ENCODE measurements at regions not wholly inside any gene's neighbourhood (a gene's known extent, or its start where the extent isn't known, plus 50 kb on each side); places are given as distances from the start of the nearest gene placed in this dataset.

- ATAC-seq (no peak), DNase-seq (ENCODE audit: low spot score in 2 of 2) (no peak)
- H3K9me3 Mint-ChIP-seq, result no peaks in the 10 kb centered on the region
- H3K36me3 Mint-ChIP-seq, result no peaks in the 10 kb centered on the region
- no peak overlapping the region for H3K27ac Mint-ChIP-seq
Observed at GRCh38 chr10:57988964-57989363, 278.7 kb downstream of the IPMK start.

- H3K9me3 Mint-ChIP-seq, result no peaks in the 10 kb centered on the region
- ATAC-seq (no peak), DNase-seq (ENCODE audit: low spot score in 2 of 2) (no peak)
- H3K27ac Mint-ChIP-seq, result no peak overlapping the region
- no peaks in the 10 kb centered on the region for H3K36me3 Mint-ChIP-seq
Observed at GRCh38 chr10:57987055-57987721, 280.5 kb downstream of the IPMK start.

GRCh38 chr10:57986422-57986821 lies 281.3 kb downstream of the IPMK start:
- Mint-ChIP-seq H3K27ac (no peak overlapping the region), H3K9me3 (peaks cover 0 to 5% of the 10 kb centered on the region in 2 donors), H3K36me3 (no peaks in the 10 kb centered on the region)
- no peak for DNase-seq (ENCODE audit: low spot score in 2 of 2)
- ATAC-seq, result no peak

- DNase-seq (ENCODE audit: low spot score in 2 of 2) (no peak), ATAC-seq (no peak)
- Mint-ChIP-seq H3K9me3 (peaks cover 3 to 13% of the 10 kb centered on the region in 2 donors), H3K36me3 (no peaks in the 10 kb centered on the region), H3K27ac (no peak overlapping the region)
Observed at GRCh38 chr10:57983281-57983791, 284.4 kb downstream of the IPMK start.

GRCh38 chr10:57982091-57982490 lies 285.6 kb downstream of the IPMK start:
- DNase-seq (ENCODE audit: low spot score in 2 of 2) (no peak), ATAC-seq (no peak)
- H3K27ac Mint-ChIP-seq, result no peak overlapping the region
- H3K9me3 Mint-ChIP-seq, result peaks cover 3 to 13% of the 10 kb centered on the region in 2 donors
- no peaks in the 10 kb centered on the region for H3K36me3 Mint-ChIP-seq

GRCh38 chr10:57979956-57980355 lies 287.7 kb downstream of the IPMK start:
- peaks cover 7 to 17% of the 10 kb centered on the region in 2 donors for H3K9me3 Mint-ChIP-seq
- DNase-seq (ENCODE audit: low spot score in 2 of 2) (no peak), ATAC-seq (no peak)
- no peak overlapping the region for H3K27ac Mint-ChIP-seq
- H3K36me3 Mint-ChIP-seq, result peaks cover 0 to 4% of the 10 kb centered on the region in 2 donors

- peaks cover 7 to 17% of the 10 kb centered on the region in 2 donors for H3K9me3 Mint-ChIP-seq
- H3K36me3 Mint-ChIP-seq, result peaks cover 0 to 4% of the 10 kb centered on the region in 2 donors
- H3K27ac Mint-ChIP-seq, result no peak overlapping the region
- DNase-seq (ENCODE audit: low spot score in 2 of 2) (no peak), ATAC-seq (no peak)
Observed at GRCh38 chr10:57979491-57979890, 288.2 kb downstream of the IPMK start.

- ATAC-seq (no peak), DNase-seq (ENCODE audit: low spot score in 2 of 2) (no peak)
- H3K36me3 Mint-ChIP-seq, result peaks cover 0 to 4% of the 10 kb centered on the region in 2 donors
Observed at GRCh38 chr10:57977262-57977661, 290.4 kb downstream of the IPMK start.

GRCh38 chr10:57973451-57973850 lies 294.2 kb downstream of the IPMK start:
- Mint-ChIP-seq H3K9me3 (peaks cover 4 to 5% of the 10 kb centered on the region in 2 donors), H3K27ac (no peak overlapping the region), H3K36me3 (peaks cover 0 to 4% of the 10 kb centered on the region in 2 donors)
- DNase-seq (ENCODE audit: low spot score in 2 of 2), result no peak
- ATAC-seq, result no peak

More at GRCh38 chr10:57977262-57977661, 290.4 kb downstream of the IPMK start:
- Mint-ChIP-seq H3K27ac (no peak overlapping the region), H3K9me3 (peaks cover 7 to 17% of the 10 kb centered on the region in 2 donors)

- Mint-ChIP-seq H3K9me3 (peaks cover 3 to 4% of the 10 kb centered on the region in 2 donors), H3K36me3 (peaks cover 0 to 4% of the 10 kb centered on the region in 2 donors), H3K27ac (no peak overlapping the region)
- DNase-seq (ENCODE audit: low spot score in 2 of 2) (no peak), ATAC-seq (no peak)
Observed at GRCh38 chr10:57972783-57973182, 294.9 kb downstream of the IPMK start.

- DNase-seq (ENCODE audit: low spot score in 2 of 2) (no peak), ATAC-seq (no peak)
- H3K27ac Mint-ChIP-seq, result no peak overlapping the region
- no peaks in the 10 kb centered on the region for H3K36me3 Mint-ChIP-seq
- peaks cover 5 to 6% of the 10 kb centered on the region in 2 donors for H3K9me3 Mint-ChIP-seq
Observed at GRCh38 chr10:57968328-57969016, 299.2 kb downstream of the IPMK start.

- peaks cover 5 to 6% of the 10 kb centered on the region in 2 donors for H3K9me3 Mint-ChIP-seq
- ATAC-seq (no peak), DNase-seq (ENCODE audit: low spot score in 2 of 2) (no peak)
- no peak overlapping the region for H3K27ac Mint-ChIP-seq
- no peaks in the 10 kb centered on the region for H3K36me3 Mint-ChIP-seq
Observed at GRCh38 chr10:57964351-57964750, 303.3 kb downstream of the IPMK start.

GRCh38 chr10:57963546-57963945 lies 304.1 kb downstream of the IPMK start:
- no peaks in the 10 kb centered on the region for H3K36me3 Mint-ChIP-seq
- DNase-seq (ENCODE audit: low spot score in 2 of 2) (no peak), ATAC-seq (no peak)
- peaks cover 5 to 6% of the 10 kb centered on the region in 2 donors for H3K9me3 Mint-ChIP-seq
- H3K27ac Mint-ChIP-seq, result no peak overlapping the region

- no peaks in the 10 kb centered on the region for H3K36me3 Mint-ChIP-seq
- peaks cover 5 to 6% of the 10 kb centered on the region in 2 donors for H3K9me3 Mint-ChIP-seq
- no peak overlapping the region for H3K27ac Mint-ChIP-seq
- ATAC-seq (no peak), DNase-seq (ENCODE audit: low spot score in 2 of 2) (no peak)
Observed at GRCh38 chr10:57962839-57963238, 304.9 kb downstream of the IPMK start.

GRCh38 chr10:57961487-57961886 lies 306.2 kb downstream of the IPMK start:
- H3K36me3 Mint-ChIP-seq, result no peaks in the 10 kb centered on the region
- H3K9me3 Mint-ChIP-seq, result peaks cover 5 to 6% of the 10 kb centered on the region in 2 donors
- ATAC-seq, result no peak
- DNase-seq (ENCODE audit: low spot score in 2 of 2), result no peak
- H3K27ac Mint-ChIP-seq, result no peak overlapping the region

GRCh38 chr10:57960406-57960805 lies 307.3 kb downstream of the IPMK start:
- peaks cover 5 to 6% of the 10 kb centered on the region in 2 donors for H3K9me3 Mint-ChIP-seq
- DNase-seq (ENCODE audit: low spot score in 2 of 2) (no peak), ATAC-seq (no peak)
- no peak overlapping the region for H3K27ac Mint-ChIP-seq
- H3K36me3 Mint-ChIP-seq, result no peaks in the 10 kb centered on the region

GRCh38 chr10:57959318-57960006 lies 308.2 kb downstream of the IPMK start:
- no peak for DNase-seq (ENCODE audit: low spot score in 2 of 2)
- peaks cover 5 to 10% of the 10 kb centered on the region in 2 donors for H3K9me3 Mint-ChIP-seq
- no peak overlapping the region for H3K27ac Mint-ChIP-seq
- no peaks in the 10 kb centered on the region for H3K36me3 Mint-ChIP-seq
- ATAC-seq, result no peak
